Suprapubic skin (tissue), 4 donors: ENCODE measurements at regions not wholly inside any gene's neighbourhood (a gene's known extent, or its start where the extent isn't known, plus 50 kb on each side); places are given as distances from the start of the nearest gene placed in this dataset.
A peak's percentile ranks its signal among the peaks of the same experiment; 100 is the strongest.

Source experiments
- DNase-seq, 2 donors: peaks; one replicate each; pipeline ENCODE4 v3.0.0-alpha.2; 2019; ENCODE audit warnings: low spot score in 2 of 2
- H3K27ac ChIP-seq: fragments of 200-600 bp; sonication (generic); one replicate; pipeline ENCODE4 v1.5.1; 2019
- H3K27me3 ChIP-seq: fragments of 200-600 bp; sonication (generic); one replicate; pipeline ENCODE4 v1.5.1; 2019
- H3K36me3 ChIP-seq: fragments of 200-600 bp; sonication (generic); one replicate; pipeline ENCODE4 v1.5.1; 2019
- H3K4me1 ChIP-seq: fragments of 200-600 bp; sonication (generic); one replicate; pipeline ENCODE4 v1.5.1; 2019
- H3K4me3 ChIP-seq: fragments of 200-600 bp; sonication (generic); one replicate; pipeline ENCODE4 v1.5.1; 2019; ENCODE audit warnings: mild to moderate bottlenecking
- H3K9me3 ChIP-seq: fragments of 200-600 bp; sonication (generic); one replicate; pipeline ENCODE4 v1.5.1; 2019
- CTCF ChIP-seq, 2 donors: fragments of 200-600 bp in 1 of 2; fragments of 450-650 bp in 1 of 2; sonication (generic) in 1 of 2; IDR thresholded peaks; one replicate each; pipeline ENCODE4 v1.5.1; 2016 to 2019; ENCODE audit warnings: antibody characterized with exemption in 2 of 2, mild to moderate bottlenecking in 1 of 2, moderate library complexity in 1 of 2
- EP300 ChIP-seq: sonication (generic); formaldehyde crosslinking; IDR thresholded peaks from one replicate; pipeline ENCODE4 v1.6.1; 2017; ENCODE audit warnings: antibody characterized with exemption
- POLR2A ChIP-seq, 2 donors: fragments of 450-650 bp; IDR thresholded peaks; one replicate each; pipeline ENCODE4 v1.6.1; 2017; ENCODE audit warnings: antibody characterized with exemption in 2 of 2, mild to moderate bottlenecking in 2 of 2, moderate library complexity in 2 of 2
- POLR2AphosphoS5 ChIP-seq, 3 donors: sonication (generic); formaldehyde crosslinking; IDR thresholded peaks; one replicate each; pipeline ENCODE4 v1.6.1; 2017; ENCODE audit warnings: antibody characterized with exemption in 3 of 3
- WGBS: methylation state at CpG from one replicate; pipeline ENCODE4 v1.1.5; 2018; 5-methylcytosine and 5-hydroxymethylcytosine counted together

- WGBS = 22% methylated on average over 15 of the region's 55 CpGs
These were observed 1504.5 kb downstream of the CDH11 start for GRCh38 chr16:63617047-63617989.

GRCh38 chr16:63614429-63614828 is 1507.4 kb downstream of the CDH11 start:
- H3K36me3 ChIP-seq = no peaks in the 10 kb centered on the region
- H3K27me3 ChIP-seq = peaks cover 11% of the 10 kb centered on the region
- no peaks in the 10 kb centered on the region for H3K4me1 ChIP-seq
- H3K27ac ChIP-seq = no peak overlapping the region
- H3K4me3 ChIP-seq = no peak overlapping the region
- WGBS = 82% methylated on average over 3 of the region's 3 CpGs
- DNase-seq = no peak
- no peaks in the 10 kb centered on the region for H3K9me3 ChIP-seq
- no peak for TF ChIP-seq POLR2AphosphoS5 (IDR thresholded peaks at IDR 0.05)
- TF ChIP-seq CTCF (IDR thresholded peaks at IDR 0.05) = no peak
- TF ChIP-seq EP300 = no peak
- TF ChIP-seq POLR2A (IDR thresholded peaks at IDR 0.05) = no peak

More at GRCh38 chr16:63617047-63617989, 1504.5 kb downstream of the CDH11 start:
- Histone ChIP-seq H3K27ac (no peak overlapping the region), H3K4me1 (no peaks in the 10 kb centered on the region), H3K4me3 (peak overlapping the region; percentile 51), H3K9me3 (no peaks in the 10 kb centered on the region), H3K27me3 (peaks cover 11% of the 10 kb centered on the region), H3K36me3 (no peaks in the 10 kb centered on the region)
- DNase-seq = no peak
- no peak for TF ChIP-seq EP300
- TF ChIP-seq POLR2A (IDR thresholded peaks at IDR 0.05) = no peak
- TF ChIP-seq CTCF (IDR thresholded peaks at IDR 0.05) = no peak
- no peak for TF ChIP-seq POLR2AphosphoS5 (IDR thresholded peaks at IDR 0.05)

- Histone ChIP-seq H3K4me1 (no peaks in the 10 kb centered on the region), H3K27me3 (peaks cover 11% of the 10 kb centered on the region), H3K4me3 (no peak overlapping the region), H3K9me3 (no peaks in the 10 kb centered on the region), H3K27ac (no peak overlapping the region), H3K36me3 (no peaks in the 10 kb centered on the region)
- no peak for TF ChIP-seq EP300
- TF ChIP-seq CTCF (IDR thresholded peaks at IDR 0.05) = no peak
- no peak for TF ChIP-seq POLR2AphosphoS5 (IDR thresholded peaks at IDR 0.05)
- no peak for TF ChIP-seq POLR2A (IDR thresholded peaks at IDR 0.05)
- WGBS = 56% methylated on average over 1 of the region's 1 CpG
- no peak for DNase-seq
These were observed 1508.2 kb downstream of the CDH11 start for GRCh38 chr16:63613701-63614100.

GRCh38 chr16:63612462-63613227 is 1509.2 kb downstream of the CDH11 start:
- Histone ChIP-seq H3K4me3 (no peak overlapping the region), H3K4me1 (no peaks in the 10 kb centered on the region), H3K27ac (no peak overlapping the region), H3K36me3 (no peaks in the 10 kb centered on the region), H3K27me3 (peaks cover 4% of the 10 kb centered on the region), H3K9me3 (no peaks in the 10 kb centered on the region)
- no peak for TF ChIP-seq CTCF (IDR thresholded peaks at IDR 0.05)
- no peak for TF ChIP-seq EP300
- no peak for TF ChIP-seq POLR2A (IDR thresholded peaks at IDR 0.05)
- no peak for TF ChIP-seq POLR2AphosphoS5 (IDR thresholded peaks at IDR 0.05)
- 82% methylated on average over 4 of the region's 4 CpGs for WGBS
- no peak for DNase-seq

GRCh38 chr16:63606778-63607177 is 1515.1 kb downstream of the CDH11 start:
- 94% methylated on average over 1 of the region's 1 CpG for WGBS
- no peak for TF ChIP-seq EP300
- no peak for TF ChIP-seq POLR2A (IDR thresholded peaks at IDR 0.05)
- TF ChIP-seq CTCF (IDR thresholded peaks at IDR 0.05) = no peak
- no peak for TF ChIP-seq POLR2AphosphoS5 (IDR thresholded peaks at IDR 0.05)
- no peaks in the 10 kb centered on the region for H3K27me3 ChIP-seq
- H3K27ac ChIP-seq = no peak overlapping the region
- no peaks in the 10 kb centered on the region for H3K36me3 ChIP-seq
- DNase-seq = no peak
- no peaks in the 10 kb centered on the region for H3K9me3 ChIP-seq
- H3K4me3 ChIP-seq = no peak overlapping the region
- no peaks in the 10 kb centered on the region for H3K4me1 ChIP-seq
